WERI-Rb-1 (cell line): ENCODE measurements at regions not wholly inside any gene's neighbourhood (a gene's known extent, or its start where the extent isn't known, plus 50 kb on each side); places are given as distances from the start of the nearest gene placed in this dataset.

Experiments
- DNase-seq: peaks from one replicate; pipeline ENCODE4 v3.0.0-alpha.2; 2020
- H3K27ac ChIP-seq: fragments of 250-450 bp; sonication (Bioruptor Pico); 2 replicates; pipeline ENCODE4 v1.5.1; 2020; ENCODE audit warnings: mild to moderate bottlenecking, moderate library complexity
- H3K27me3 ChIP-seq: fragments of 250-450 bp; sonication (Bioruptor Pico); 2 replicates; pipeline ENCODE4 v1.5.1; 2021; ENCODE audit warnings: mild to moderate bottlenecking, low read depth, moderate library complexity; ENCODE audit not compliant: insufficient read depth, severe bottlenecking
- H3K36me3 ChIP-seq: fragments of 250-450 bp; sonication (Bioruptor Pico); 2 replicates; pipeline ENCODE4 v1.5.1; 2020; ENCODE audit warnings: mild to moderate bottlenecking, moderate library complexity
- H3K4me3 ChIP-seq: 2 replicates; pipeline ENCODE4 v1.5.1; 2011; ENCODE audit warnings: low read depth, mild to moderate bottlenecking, control low read depth, low read length
- H3K9me3 ChIP-seq: fragments of 250-450 bp; sonication (Bioruptor Pico); 2 replicates; pipeline ENCODE4 v1.5.1; 2021; ENCODE audit warnings: mild to moderate bottlenecking, moderate library complexity; ENCODE audit not compliant: severe bottlenecking
- CTCF ChIP-seq: IDR thresholded peaks from 2 replicates; pipeline ENCODE4 v1.5.1; 2011; ENCODE audit warnings: low read depth, mild to moderate bottlenecking, control low read depth, inconsistent platforms, low read length

- no peak for TF ChIP-seq CTCF
- Histone ChIP-seq H3K36me3 (no peaks in the 10 kb centered on the region), H3K27ac (no peak overlapping the region), H3K4me3 (no peak overlapping the region), H3K27me3 (no peaks in the 10 kb centered on the region), H3K9me3 (no peaks in the 10 kb centered on the region)
- DNase-seq = no peak
Measured at GRCh38 chr4:163857903-163858302, 363.4 kb downstream of the TMA16 start.

GRCh38 chr4:163858515-163858914 is 364.0 kb downstream of the TMA16 start:
- DNase-seq = no peak
- no peaks in the 10 kb centered on the region for H3K9me3 ChIP-seq
- H3K27ac ChIP-seq = no peak overlapping the region
- TF ChIP-seq CTCF = no peak
- no peaks in the 10 kb centered on the region for H3K36me3 ChIP-seq
- no peaks in the 10 kb centered on the region for H3K27me3 ChIP-seq
- H3K4me3 ChIP-seq = no peak overlapping the region

- DNase-seq = no peak
- H3K36me3 ChIP-seq = no peaks in the 10 kb centered on the region
- H3K27ac ChIP-seq = no peak overlapping the region
- no peaks in the 10 kb centered on the region for H3K27me3 ChIP-seq
- no peak overlapping the region for H3K4me3 ChIP-seq
- no peak for TF ChIP-seq CTCF
- H3K9me3 ChIP-seq = no peaks in the 10 kb centered on the region
Measured at GRCh38 chr4:163863082-163863481, 368.6 kb downstream of the TMA16 start.

GRCh38 chr4:163865010-163865409 is 370.5 kb downstream of the TMA16 start:
- Histone ChIP-seq H3K4me3 (no peak overlapping the region), H3K36me3 (no peaks in the 10 kb centered on the region), H3K27me3 (no peaks in the 10 kb centered on the region), H3K27ac (no peak overlapping the region), H3K9me3 (no peaks in the 10 kb centered on the region)
- TF ChIP-seq CTCF = no peak
- no peak for DNase-seq

- H3K9me3 ChIP-seq = no peaks in the 10 kb centered on the region
- no peak for DNase-seq
- no peak for TF ChIP-seq CTCF
- H3K27me3 ChIP-seq = no peaks in the 10 kb centered on the region
- H3K27ac ChIP-seq = no peak overlapping the region
- no peaks in the 10 kb centered on the region for H3K36me3 ChIP-seq
- no peak overlapping the region for H3K4me3 ChIP-seq
Measured at GRCh38 chr4:163866728-163867315, 372.3 kb downstream of the TMA16 start.

GRCh38 chr4:163868445-163868844 is 374.0 kb downstream of the TMA16 start:
- no peak overlapping the region for H3K27ac ChIP-seq
- no peaks in the 10 kb centered on the region for H3K27me3 ChIP-seq
- H3K36me3 ChIP-seq = no peaks in the 10 kb centered on the region
- TF ChIP-seq CTCF = no peak
- H3K4me3 ChIP-seq = no peak overlapping the region
- DNase-seq = no peak
- H3K9me3 ChIP-seq = no peaks in the 10 kb centered on the region
